HG03442 (cell line): ENCODE measurements at regions not wholly inside any gene's neighbourhood (a gene's known extent, or its start where the extent isn't known, plus 50 kb on each side); places are given as distances from the start of the nearest gene placed in this dataset.
"Not testable (repeated sequence)": the region's sequence is repeated elsewhere in the genome, so short reads cannot be mapped to it uniquely, and the experiment has no call there.

Source experiments
- ATAC-seq: cut with Tn5 transposase; IDR thresholded peaks from one replicate; pipeline ENCODE4 v1.9.1; 2021; ENCODE audit warnings: mild to moderate bottlenecking, moderate library complexity; ENCODE audit not compliant: unreplicated experiment

- ATAC-seq, result no peak
Observed at GRCh38 chr10:29702273-29703164, 67.7 kb upstream of the SVIL start.

GRCh38 chr10:29701306-29701705, 66.5 kb upstream of the SVIL start:
- ATAC-seq, result no peak

GRCh38 chr10:29699621-29700020, 64.8 kb upstream of the SVIL start:
- ATAC-seq, result no peak

- ATAC-seq, result no peak
Observed at GRCh38 chr10:29698773-29699490, 64.2 kb upstream of the SVIL start.

- not testable (repeated sequence) for ATAC-seq
Observed at GRCh38 chr10:29696581-29696980, 61.8 kb upstream of the SVIL start.

- ATAC-seq, result no peak
Observed at GRCh38 chr10:29694121-29694520, 59.4 kb upstream of the SVIL start.

- ATAC-seq, result no peak
Observed at GRCh38 chr10:29692121-29692539, 57.4 kb upstream of the SVIL start.

GRCh38 chr10:29691564-29692072, 56.8 kb upstream of the SVIL start:
- ATAC-seq, result no peak

- ATAC-seq, result no peak
Observed at GRCh38 chr10:29689001-29689400, 54.2 kb upstream of the SVIL start.

GRCh38 chr10:29688230-29688661, 53.5 kb upstream of the SVIL start:
- ATAC-seq, result no peak

- ATAC-seq, result no peak
Observed at GRCh38 chr10:29687421-29688164, 52.8 kb upstream of the SVIL start.

- ATAC-seq, result no peak
Observed at GRCh38 chr10:29685506-29685905, 50.7 kb upstream of the SVIL start.
